WTC11 (cell line): ENCODE measurements at regions not wholly inside any gene's neighbourhood (a gene's known extent, or its start where the extent isn't known, plus 50 kb on each side); places are given as distances from the start of the nearest gene placed in this dataset.

Source experiments
- ATAC-seq: fragments of 200-7000 bp; cut with Tn5 transposase; 2 replicates; pipeline ENCODE4 v1.10.0; 2021; ENCODE audit warnings: mild to moderate bottlenecking, moderate library complexity
- CTCF ChIA-PET: fragments of 300-600 bp; sonication (Branson Sonifier 250); formaldehyde crosslinking; loops from one replicate; lab custom pipeline; 2021; ENCODE audit warnings: antibody characterized with exemption; lab: Charles Lee
- POLR2A ChIA-PET: fragments of 350-600 bp; sonication (Branson Sonifier 250); formaldehyde crosslinking; loops from one replicate; lab custom pipeline; 2021; ENCODE audit warnings: antibody characterized with exemption; lab: Charles Lee
- DNase-seq: peaks from one replicate; pipeline ENCODE4 v3.0.0; 2021; ENCODE audit warnings: low spot score
- H3K27ac Mint-ChIP-seq: 2 replicates; pipeline ENCODE4 v1.8.0; 2021; ENCODE audit warnings: mixed read lengths
- H3K27me3 Mint-ChIP-seq: 2 replicates; pipeline ENCODE4 v1.8.0; 2021; ENCODE audit warnings: low read depth, mild to moderate bottlenecking, moderate library complexity, mixed read lengths
- H3K36me3 Mint-ChIP-seq: 2 replicates; pipeline ENCODE4 v1.8.0; 2021; ENCODE audit warnings: mixed read lengths
- H3K4me1 Mint-ChIP-seq: 2 replicates; pipeline ENCODE4 v1.8.0; 2022; ENCODE audit warnings: mixed read lengths
- H3K4me3 Mint-ChIP-seq: 2 replicates; pipeline ENCODE4 v1.8.0; 2021; ENCODE audit warnings: mild to moderate bottlenecking, moderate library complexity, mixed read lengths
- H3K9me3 Mint-ChIP-seq: 2 replicates; pipeline ENCODE4 v1.8.0; 2021; ENCODE audit warnings: mixed read lengths
- AFF4 ChIP-seq: sonication (generic); formaldehyde crosslinking; IDR thresholded peaks from 2 replicates; pipeline ENCODE4 v1.8.1; 2023; ENCODE audit warnings: mild to moderate bottlenecking, missing genetic modification reagents, borderline replicate concordance
- AR ChIP-seq: fragments of 250-450 bp; sonication (Bioruptor Pico); IDR thresholded peaks from 2 replicates; pipeline ENCODE4 v1.9.0; 2021; ENCODE audit warnings: mild to moderate bottlenecking
- CDX4 ChIP-seq: fragments of 250-450 bp; sonication (Bioruptor Pico); IDR thresholded peaks from 2 replicates; pipeline ENCODE4 v1.9.0; 2021; ENCODE audit warnings: moderate library complexity, mild to moderate bottlenecking, inconsistent platforms, borderline replicate concordance
- E2F4 ChIP-seq: sonication (generic); formaldehyde crosslinking; IDR thresholded peaks from 2 replicates; pipeline ENCODE4 v1.8.1; 2022; ENCODE audit warnings: low read depth, mild to moderate bottlenecking, moderate library complexity, missing genetic modification reagents, borderline replicate concordance
- ELF4 ChIP-seq: sonication (generic); formaldehyde crosslinking; IDR thresholded peaks from 2 replicates; pipeline ENCODE4 v1.8.1; 2022; ENCODE audit warnings: low read depth, mild to moderate bottlenecking, moderate library complexity, missing genetic modification reagents
- FOXJ3 ChIP-seq: sonication (generic); formaldehyde crosslinking; IDR thresholded peaks from 2 replicates; pipeline ENCODE4 v1.9.0; 2021; ENCODE audit warnings: missing genetic modification reagents, mild to moderate bottlenecking, borderline replicate concordance
- MXD4 ChIP-seq: fragments of 250-450 bp; sonication (Bioruptor Pico); IDR thresholded peaks from 2 replicates; pipeline ENCODE4 v1.8.0; 2021; ENCODE audit warnings: mild to moderate bottlenecking, moderate library complexity, borderline replicate concordance
- NFATC4 ChIP-seq: fragments of 250-450 bp; sonication (Bioruptor Pico); IDR thresholded peaks from 2 replicates; pipeline ENCODE4 v1.9.0; 2021; ENCODE audit warnings: mild to moderate bottlenecking
- NFYB ChIP-seq: sonication (generic); formaldehyde crosslinking; conservative IDR thresholded peaks from 2 replicates; pipeline ENCODE4 v1.8.0; 2022; ENCODE audit warnings: low read depth, missing genetic modification reagents
- NR1H2 ChIP-seq: sonication (generic); formaldehyde crosslinking; IDR thresholded peaks from 2 replicates; pipeline ENCODE4 v1.9.0; 2021; ENCODE audit warnings: mild to moderate bottlenecking, moderate library complexity, missing genetic modification reagents
- NR3C1 ChIP-seq: sonication (generic); formaldehyde crosslinking; conservative IDR thresholded peaks from 2 replicates; pipeline ENCODE4 v1.8.1; 2023; ENCODE audit warnings: low read depth, mild to moderate bottlenecking, missing genetic modification reagents
- OVOL2 ChIP-seq: fragments of 250-450 bp; sonication (Bioruptor Pico); IDR thresholded peaks from 2 replicates; pipeline ENCODE4 v1.9.0; 2021; ENCODE audit warnings: mild to moderate bottlenecking, borderline replicate concordance
- PREB ChIP-seq: sonication (generic); formaldehyde crosslinking; IDR thresholded peaks from 2 replicates; pipeline ENCODE4 v1.8.1; 2022; ENCODE audit warnings: mild to moderate bottlenecking, missing genetic modification reagents, moderate library complexity, borderline replicate concordance
- PRRX2 ChIP-seq: fragments of 250-450 bp; sonication (Bioruptor Pico); IDR thresholded peaks from 2 replicates; pipeline ENCODE4 v1.8.0; 2021; ENCODE audit warnings: mild to moderate bottlenecking
- RELA ChIP-seq: sonication (generic); formaldehyde crosslinking; IDR thresholded peaks from 2 replicates; pipeline ENCODE4 v1.8.1; 2022; ENCODE audit warnings: missing genetic modification reagents, mild to moderate bottlenecking, borderline replicate concordance
- SOX15 ChIP-seq: fragments of 250-450 bp; sonication (Bioruptor Pico); IDR thresholded peaks from 2 replicates; pipeline ENCODE4 v1.9.0; 2021; ENCODE audit warnings: mild to moderate bottlenecking
- USF2 ChIP-seq: sonication (generic); formaldehyde crosslinking; IDR thresholded peaks from 2 replicates; pipeline ENCODE4 v1.8.1; 2023; ENCODE audit warnings: mild to moderate bottlenecking, missing genetic modification reagents, moderate library complexity
- ZNF396 ChIP-seq: fragments of 250-450 bp; sonication (Bioruptor Pico); IDR thresholded peaks from 2 replicates; pipeline ENCODE4 v1.8.0; 2021; ENCODE audit warnings: mild to moderate bottlenecking, moderate library complexity, borderline replicate concordance
- TF ChIP-seq, protein P1 (sequence below): fragments of 250-450 bp; sonication (Bioruptor Pico); IDR thresholded peaks from 2 replicates; pipeline ENCODE4 v1.9.0; 2021; ENCODE audit warnings: mild to moderate bottlenecking
- TF ChIP-seq, protein P2 (sequence below): sonication (generic); formaldehyde crosslinking; IDR thresholded peaks from 2 replicates; pipeline ENCODE4 v1.8.0; 2023; ENCODE audit warnings: missing genetic modification reagents

- no peak for ATAC-seq
- H3K4me3 Mint-ChIP-seq, result no peak overlapping the region
- DNase-seq, result no peak
- TF ChIP-seq NFATC4 (CRISPR knock-in tag) (no peak), PREB (CRISPR knock-in tag) (no peak), NR1H2 (CRISPR knock-in tag) (no peak), AR (CRISPR knock-in tag) (no peak), E2F4 (CRISPR knock-in tag) (no peak), NR3C1 (CRISPR knock-in tag) (no peak), FOXJ3 (CRISPR knock-in tag) (no peak)
- no peaks in the 10 kb centered on the region; the same call in 1 of the 2 replicates for H3K27me3 Mint-ChIP-seq
- peaks cover 9% of the 10 kb centered on the region for H3K36me3 Mint-ChIP-seq
- H3K4me1 Mint-ChIP-seq, result no peaks in the 10 kb centered on the region
- H3K27ac Mint-ChIP-seq, result no peak overlapping the region
- ChIA-PET CTCF (no interaction called here), POLR2A (no interaction called here)
- H3K9me3 Mint-ChIP-seq, result peaks cover 41% of the 10 kb centered on the region
These were observed 97.9 kb upstream of the CDX4 start for GRCh38 chrX:73348977-73349376.

DNA sequence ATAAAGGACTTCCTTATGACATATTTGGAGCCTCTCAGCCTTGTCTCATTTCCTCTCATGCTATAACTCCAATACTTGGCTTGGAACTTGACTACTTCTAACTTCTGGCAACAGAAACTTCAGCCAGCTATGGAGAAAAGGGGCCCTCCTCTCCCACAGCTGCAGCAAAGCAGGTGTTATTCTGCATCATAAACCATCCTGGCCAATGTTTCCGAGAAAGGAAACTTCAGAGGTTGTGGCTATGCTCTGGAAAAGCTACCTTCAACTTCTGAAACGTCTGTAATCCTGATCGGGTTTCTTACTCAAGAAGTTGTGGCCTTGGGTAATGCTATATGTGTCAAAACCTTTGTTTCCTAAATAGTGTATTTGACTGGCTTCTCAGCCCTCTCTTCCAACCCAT, 109.5 kb upstream of the CDX4 start:
- no peak overlapping the region for H3K4me3 Mint-ChIP-seq
- H3K27me3 Mint-ChIP-seq, result no peaks in the 10 kb centered on the region
- H3K27ac Mint-ChIP-seq, result no peak overlapping the region
- H3K9me3 Mint-ChIP-seq, result peaks cover 16% of the 10 kb centered on the region
- no peak for ATAC-seq
- POLR2A ChIA-PET, result no interaction called here
- no peak for DNase-seq
- CTCF ChIA-PET, result no interaction called here
- 0 out of 2 replicates have a peak, but pooled peaks cover 3% of the 10 kb centered on the region for H3K36me3 Mint-ChIP-seq
- no peaks in the 10 kb centered on the region for H3K4me1 Mint-ChIP-seq
- TF ChIP-seq AR (CRISPR knock-in tag) (no peak), USF2 (CRISPR knock-in tag) (no peak), PRRX2 (CRISPR knock-in tag) (no peak), CDX4 (CRISPR knock-in tag) (no peak), OVOL2 (no peak), ELF4 (CRISPR knock-in tag) (no peak), MXD4 (CRISPR knock-in tag) (no peak), NR3C1 (CRISPR knock-in tag) (no peak), SOX15 (CRISPR knock-in tag) (no peak), NFYB (no peak), ZNF396 (CRISPR knock-in tag) (no peak), AFF4 (CRISPR knock-in tag) (no peak), RELA (CRISPR knock-in tag) (no peak)
- TF ChIP-seq, protein P1, sequence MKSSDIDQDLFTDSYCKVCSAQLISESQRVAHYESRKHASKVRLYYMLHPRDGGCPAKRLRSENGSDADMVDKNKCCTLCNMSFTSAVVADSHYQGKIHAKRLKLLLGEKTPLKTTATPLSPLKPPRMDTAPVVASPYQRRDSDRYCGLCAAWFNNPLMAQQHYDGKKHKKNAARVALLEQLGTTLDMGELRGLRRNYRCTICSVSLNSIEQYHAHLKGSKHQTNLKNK (CRISPR knock-in tag), result no peak
- TF ChIP-seq, protein P2, sequence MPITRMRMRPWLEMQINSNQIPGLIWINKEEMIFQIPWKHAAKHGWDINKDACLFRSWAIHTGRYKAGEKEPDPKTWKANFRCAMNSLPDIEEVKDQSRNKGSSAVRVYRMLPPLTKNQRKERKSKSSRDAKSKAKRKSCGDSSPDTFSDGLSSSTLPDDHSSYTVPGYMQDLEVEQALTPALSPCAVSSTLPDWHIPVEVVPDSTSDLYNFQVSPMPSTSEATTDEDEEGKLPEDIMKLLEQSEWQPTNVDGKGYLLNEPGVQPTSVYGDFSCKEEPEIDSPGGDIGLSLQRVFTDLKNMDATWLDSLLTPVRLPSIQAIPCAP (CRISPR knock-in tag), result no peak
